COR-L47 (cell line): ENCODE measurements at regions not wholly inside any gene's neighbourhood (a gene's known extent, or its start where the extent isn't known, plus 50 kb on each side); places are given as distances from the start of the nearest gene placed in this dataset.
"Not testable (repeated sequence)": the region's sequence is repeated elsewhere in the genome, so short reads cannot be mapped to it uniquely, and the experiment has no call there.

ENCODE experiments used
- DNase-seq: peaks from one replicate; lab custom pipeline; 2025; lab: John Stamatoyannopoulos, UW

- not testable (repeated sequence) for DNase-seq
These were observed 313.2 kb downstream of the UBE2NL start for GRCh38 chrX:144197057-144197456.

DNA sequence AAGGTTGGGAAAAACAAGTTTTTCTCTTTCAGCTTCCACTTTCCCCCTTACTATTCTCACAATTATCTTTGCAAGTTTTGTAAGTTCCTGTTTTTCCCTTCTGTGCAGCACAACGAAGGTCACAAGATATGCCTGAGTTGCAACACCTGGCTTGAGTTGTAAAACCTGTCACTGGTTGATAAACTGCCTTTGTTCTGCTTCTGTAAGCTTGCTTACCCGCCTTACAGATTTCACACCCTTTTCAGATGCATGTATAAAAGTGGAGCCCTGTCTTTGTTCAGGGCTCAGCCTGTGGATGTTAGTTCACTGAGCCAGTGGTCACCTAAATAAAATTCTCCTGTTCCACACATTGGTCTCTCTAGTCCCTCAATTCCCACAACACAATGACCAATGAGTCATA is 318.9 kb downstream of the UBE2NL start:
- not testable (repeated sequence) for DNase-seq

DNA sequence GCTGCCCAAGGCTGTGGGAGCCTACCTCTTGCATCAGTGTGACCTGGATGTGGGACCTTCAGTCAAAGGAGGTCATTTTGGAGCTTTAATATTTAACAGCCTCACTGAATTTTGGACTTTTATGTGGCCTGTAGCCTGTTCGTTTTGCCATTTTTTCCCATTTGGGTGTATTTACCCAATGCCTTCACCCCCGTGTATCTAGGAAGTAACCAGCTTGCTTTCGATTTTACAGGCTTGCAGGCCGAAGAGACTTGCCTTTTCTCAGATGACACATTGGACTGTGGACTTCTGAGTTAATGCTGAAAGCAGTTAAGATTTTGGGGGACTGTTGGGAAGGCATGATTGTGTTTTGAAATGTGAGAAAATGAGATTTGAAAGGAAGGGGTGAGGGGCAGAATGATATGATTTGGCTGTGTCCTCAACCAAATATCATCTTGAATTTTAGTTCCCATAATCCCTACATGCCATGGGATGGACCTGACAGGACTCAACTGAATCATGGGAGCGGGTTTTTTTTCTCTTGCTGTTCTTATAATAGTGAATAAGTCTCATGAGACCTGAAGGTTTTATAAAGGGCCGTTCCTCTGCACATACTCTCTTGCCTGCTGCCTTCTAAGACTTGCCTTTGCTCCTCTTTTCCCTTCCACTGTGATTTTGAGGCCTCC is 324.6 kb downstream of the UBE2NL start:
- not testable (repeated sequence) for DNase-seq

- no peak for DNase-seq
These were observed 330.8 kb downstream of the UBE2NL start for GRCh38 chrX:144214651-144215050.

DNA sequence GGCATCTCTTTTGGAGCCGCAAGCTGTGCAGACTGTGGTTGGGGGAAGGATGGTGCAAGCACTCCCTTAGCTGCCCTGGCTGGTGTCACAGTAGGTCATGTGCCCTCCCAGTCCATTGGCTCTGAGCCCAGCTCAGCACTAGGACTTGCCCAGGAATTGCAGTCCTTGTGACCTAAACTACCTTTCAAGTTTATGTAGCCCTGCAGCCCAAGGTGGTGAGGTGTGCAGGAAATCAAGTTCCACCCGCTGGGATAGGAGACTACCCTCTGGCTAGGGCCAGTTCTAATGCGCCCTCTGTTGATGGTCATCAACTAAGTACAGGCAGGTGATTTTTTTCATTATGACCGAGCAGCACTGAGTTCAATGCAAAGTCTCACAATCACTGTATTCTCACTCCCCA is 335.2 kb downstream of the UBE2NL start:
- DNase-seq, result no peak

GRCh38 chrX:144231116-144231785 is 347.4 kb downstream of the UBE2NL start:
- not testable (repeated sequence) for DNase-seq

DNA sequence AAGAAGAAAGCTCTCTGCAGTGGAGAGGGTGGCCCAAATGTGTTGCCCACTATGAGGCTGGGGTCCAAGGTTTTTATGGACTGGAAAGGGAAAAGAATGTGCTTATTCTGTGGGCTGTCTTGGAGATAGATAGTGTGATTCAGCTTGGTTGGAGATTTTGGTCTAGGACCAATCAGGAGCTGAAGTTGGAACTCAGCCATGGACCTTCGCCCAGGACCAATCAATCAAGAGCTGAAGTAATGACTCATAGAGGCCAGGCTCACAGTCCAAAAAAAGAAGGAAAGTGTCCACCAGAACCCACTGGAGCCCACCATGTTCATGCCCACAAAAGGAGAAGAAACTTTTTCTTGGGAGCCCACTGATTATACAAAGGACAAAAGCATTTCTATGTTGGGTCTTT is 369.5 kb downstream of the UBE2NL start:
- DNase-seq, result no peak

DNA sequence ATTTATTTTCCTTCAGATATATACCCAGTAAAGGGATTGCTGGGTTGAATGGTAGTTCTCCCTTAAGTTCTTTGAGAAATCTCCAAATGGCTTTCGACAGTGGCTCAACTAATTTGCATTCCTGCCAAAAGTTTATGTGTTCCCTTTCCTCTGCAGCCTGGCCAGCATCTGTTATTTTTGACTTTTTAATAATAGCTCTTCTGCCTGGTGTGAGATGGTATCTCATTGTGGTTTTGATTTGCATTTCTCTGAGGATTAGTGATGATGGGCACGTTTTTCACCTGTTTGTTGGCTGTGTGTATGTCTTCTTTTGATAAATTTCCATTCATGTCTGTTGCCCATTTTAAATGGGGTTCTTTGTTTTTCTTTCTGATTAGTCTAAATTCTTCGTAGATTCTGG is 375.2 kb downstream of the UBE2NL start:
- DNase-seq, result no peak

DNA sequence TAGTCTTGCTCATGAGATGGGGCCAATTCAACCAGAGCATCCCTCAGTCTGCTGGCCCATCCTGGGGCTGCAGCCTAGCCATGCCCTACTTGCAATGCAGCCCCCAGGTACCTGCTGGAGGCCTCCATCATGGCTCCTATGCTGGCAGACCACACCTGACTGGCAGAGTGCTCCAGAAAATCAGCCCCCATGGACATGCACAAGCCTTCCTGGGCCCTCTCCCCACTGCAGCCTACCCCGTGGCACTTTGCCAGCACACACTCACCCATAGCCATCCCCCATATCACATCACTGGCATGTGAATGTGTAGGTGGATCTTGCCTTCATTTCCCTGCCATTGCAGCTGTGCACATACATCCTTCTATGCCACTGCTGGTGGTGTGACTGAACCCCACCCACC is 381.8 kb downstream of the UBE2NL start:
- no peak for DNase-seq

GRCh38 chrX:144275367-144275766 is 391.5 kb downstream of the UBE2NL start:
- DNase-seq, result peak; percentile 71

- no peak for DNase-seq
These were observed 392.0 kb downstream of the UBE2NL start for GRCh38 chrX:144275843-144276242.

DNA sequence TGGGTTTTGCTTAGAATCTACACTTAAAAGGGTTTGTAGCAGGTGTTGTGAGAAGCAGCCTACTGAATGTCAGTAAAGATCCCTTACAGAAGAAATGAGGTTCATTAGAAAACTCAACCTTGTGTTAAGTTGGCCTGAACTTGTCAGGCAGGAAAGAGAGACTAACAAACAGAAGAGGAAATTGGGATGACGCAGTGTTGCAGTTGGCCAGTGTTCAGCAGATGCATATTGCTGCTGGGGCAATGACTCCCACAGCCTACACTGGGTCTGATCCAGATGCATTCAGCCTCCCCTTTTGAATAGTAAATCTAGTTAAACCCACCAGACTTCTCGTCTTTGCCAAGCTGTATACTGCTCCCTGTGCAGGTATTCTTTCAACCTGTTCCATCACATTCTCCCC is 409.4 kb downstream of the UBE2NL start:
- no peak for DNase-seq

DNA sequence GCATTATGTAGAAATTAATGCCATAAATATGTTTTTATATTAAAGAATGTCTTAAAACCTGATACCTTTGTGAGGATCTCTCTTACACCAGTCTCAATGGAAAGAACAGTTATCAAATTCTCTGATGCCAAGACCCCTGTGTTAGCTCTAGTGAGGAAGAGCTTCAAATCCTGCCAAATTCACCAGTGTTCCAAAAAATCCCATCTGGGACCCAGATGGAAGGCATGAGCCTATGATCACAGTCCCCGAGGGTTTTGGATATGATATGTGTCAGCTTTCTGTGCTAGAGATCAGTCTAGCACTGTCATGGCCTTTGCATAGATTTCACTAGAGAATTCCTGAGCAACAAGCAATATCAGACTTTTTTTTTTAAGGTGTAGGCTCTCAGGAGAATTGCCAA is 412.1 kb downstream of the UBE2NL start:
- no peak for DNase-seq

DNA sequence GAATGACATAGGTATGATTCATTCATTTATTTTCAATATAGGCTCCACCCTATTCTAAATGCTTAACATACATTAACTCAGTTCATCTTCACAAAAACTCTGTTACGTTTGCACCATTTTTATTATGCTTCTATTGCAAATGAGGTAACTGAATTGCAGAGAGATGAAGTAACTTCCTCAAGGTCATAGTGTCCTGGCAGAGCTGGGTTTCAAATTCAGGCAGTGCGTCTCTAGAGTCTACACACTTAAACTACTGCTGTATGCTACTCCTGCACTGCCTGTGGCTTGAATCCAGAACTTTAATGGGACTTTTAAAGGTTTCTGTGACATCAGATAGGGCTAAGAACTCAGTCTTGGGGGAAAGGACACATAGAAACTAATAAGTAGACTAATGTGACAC is 413.4 kb downstream of the UBE2NL start:
- DNase-seq, result no peak

- no peak for DNase-seq
These were observed 443.6 kb downstream of the UBE2NL start for GRCh38 chrX:144327495-144327894.

DNA sequence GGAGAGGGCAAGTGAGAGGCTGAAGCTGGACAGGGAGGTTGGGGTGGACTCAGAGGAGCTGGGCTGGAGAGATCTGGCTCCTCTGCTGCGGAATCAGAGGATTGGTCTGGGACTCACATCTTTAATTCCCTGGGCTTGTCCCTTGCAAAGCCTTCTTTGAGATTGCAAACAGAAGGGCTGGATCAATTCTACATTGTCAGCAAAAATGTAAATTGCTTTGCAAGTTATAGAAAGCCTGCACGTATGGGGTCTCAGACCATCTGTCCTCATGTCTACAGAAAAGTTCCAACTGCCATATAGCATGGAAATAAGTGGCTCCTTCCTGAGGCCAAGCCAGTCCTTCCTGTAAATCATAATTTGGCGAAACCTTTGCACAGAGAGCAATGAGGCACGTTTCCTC is 449.6 kb downstream of the UBE2NL start:
- no peak for DNase-seq

- DNase-seq, result no peak
These were observed 450.7 kb downstream of the UBE2NL start for GRCh38 chrX:144334577-144334976.

DNA sequence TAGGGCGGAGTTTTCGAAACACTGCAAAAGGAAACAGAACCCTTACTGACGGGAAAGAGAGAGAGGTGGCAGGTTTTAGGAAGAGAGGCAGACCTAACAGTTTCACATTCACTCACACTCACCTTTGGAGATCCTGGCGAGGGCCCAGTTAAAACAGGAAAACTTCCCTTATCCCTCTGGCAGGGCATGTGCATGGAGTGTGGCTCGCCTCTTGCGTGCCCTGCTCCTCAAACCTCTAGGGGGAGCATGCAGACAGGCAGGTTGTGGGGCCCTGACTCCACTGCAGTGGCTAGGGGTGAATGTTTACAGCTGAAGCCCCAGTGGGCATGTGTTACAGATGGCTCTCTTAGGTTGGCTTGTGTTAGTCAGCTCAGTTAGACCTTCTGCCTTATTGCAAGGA is 451.5 kb downstream of the UBE2NL start:
- DNase-seq, result no peak

- no peak for DNase-seq
These were observed 495.3 kb downstream of the UBE2NL start for GRCh38 chrX:144379156-144379555.

DNA sequence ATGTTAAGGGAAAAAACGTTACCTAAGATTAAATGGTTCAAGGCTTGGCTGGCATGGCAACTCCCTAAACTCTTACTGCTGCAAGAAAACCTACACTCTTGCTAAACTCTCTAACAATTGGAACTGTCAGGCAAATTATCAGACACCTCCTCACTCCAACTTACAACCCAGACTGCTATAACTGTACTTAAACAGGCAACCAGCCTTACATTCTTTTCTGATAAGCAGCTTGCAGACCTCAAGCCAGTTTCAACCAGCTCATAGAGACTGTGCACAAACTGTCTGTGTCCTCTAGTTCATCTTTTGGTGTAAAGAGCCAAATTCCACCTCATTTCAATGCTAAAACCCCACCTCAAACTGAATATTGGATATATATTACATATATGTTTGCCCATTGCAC is 504.9 kb downstream of the UBE2NL start:
- DNase-seq, result no peak
